ENCODE measurements at regions not wholly inside any gene's neighbourhood (a gene's known extent, or its start where the extent isn't known, plus 50 kb on each side); places are given as distances from the start of the nearest gene placed in this dataset.
A peak's percentile ranks its signal among the peaks of the same experiment; 100 is the strongest.
"Not testable (repeated sequence)": the region's sequence is repeated elsewhere in the genome, so short reads cannot be mapped to it uniquely, and the experiment has no call there.

DNA sequence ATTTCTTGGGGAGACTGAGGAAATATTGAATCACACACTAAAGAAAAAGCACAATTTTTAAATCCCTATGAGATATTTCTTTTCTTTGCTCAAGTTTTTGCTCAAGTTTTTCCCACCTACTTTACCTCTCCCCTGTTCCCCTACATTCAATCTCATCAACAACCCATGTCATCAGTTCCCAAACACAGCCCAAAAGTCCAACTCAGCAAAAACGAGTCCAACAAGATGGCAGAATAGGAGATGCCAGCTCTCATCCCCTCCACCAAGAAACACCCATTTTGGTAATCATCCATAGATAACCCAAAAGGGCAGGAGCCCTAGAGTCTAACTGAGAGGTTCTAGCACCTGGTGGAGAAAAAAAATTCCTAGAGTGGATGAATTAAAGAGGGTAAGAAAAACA is 152.5 kb upstream of the GHITM start:
- DNase-seq (ENCODE audit: low read depth): no peak

DNA sequence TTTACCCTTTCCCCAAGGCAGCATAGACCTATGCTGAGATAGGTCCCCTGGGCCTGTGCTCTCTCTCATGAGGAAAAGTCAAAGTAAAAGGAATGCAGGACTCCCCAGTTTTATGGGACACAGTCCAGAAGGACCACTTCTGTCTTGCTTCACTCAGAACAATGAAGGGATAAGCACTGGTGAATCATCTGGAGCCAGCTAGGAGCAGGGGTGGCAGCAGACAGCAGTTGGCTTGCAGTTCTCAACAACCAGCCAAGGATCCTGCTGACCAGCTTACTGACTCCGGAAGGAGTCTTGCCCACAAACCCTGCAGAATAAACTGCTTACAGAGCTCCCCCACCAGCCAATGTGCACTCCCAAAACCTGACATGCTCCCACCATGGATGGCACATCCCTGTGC is 152.1 kb upstream of the GHITM start:
- DNase-seq (ENCODE audit: low read depth): no peak

DNA sequence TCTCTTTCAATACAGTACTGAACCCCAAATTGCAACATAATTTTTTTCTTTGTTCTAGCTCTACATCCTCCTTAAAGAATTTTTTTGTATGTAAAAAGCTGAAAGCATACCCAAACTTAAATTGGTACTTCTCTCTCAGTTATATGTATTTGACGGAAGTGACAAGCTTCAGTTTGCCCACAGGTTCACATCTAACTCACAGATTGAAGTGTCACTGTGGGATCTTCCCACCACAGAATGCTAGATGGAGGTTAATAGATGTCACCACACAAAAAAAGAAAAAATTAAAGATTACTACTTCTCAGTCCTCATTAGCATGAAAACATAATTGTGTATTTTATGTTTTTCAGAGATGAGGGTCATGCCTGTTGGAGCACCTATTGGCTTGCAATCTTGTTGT is 150.9 kb upstream of the GHITM start:
- no peak for DNase-seq (ENCODE audit: low read depth)

DNA sequence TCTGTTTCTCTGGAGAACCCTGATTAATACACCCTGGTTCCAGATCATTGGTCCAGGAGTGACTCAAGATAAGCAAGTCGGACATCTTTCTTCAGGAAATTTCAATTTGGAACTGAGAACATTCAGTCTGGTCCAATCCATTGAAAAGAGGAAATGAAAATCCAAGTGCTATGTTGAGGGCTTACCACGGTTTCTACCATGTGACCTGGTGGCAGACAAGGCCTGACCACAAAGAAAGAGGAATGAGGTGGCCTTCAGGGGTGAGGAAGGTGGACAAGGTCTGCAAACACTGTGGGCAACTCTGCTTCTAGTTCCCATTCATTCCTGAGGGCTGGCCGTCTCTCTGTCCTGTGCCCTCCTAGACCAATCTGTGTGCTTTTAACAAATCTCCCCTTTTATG is 149.2 kb upstream of the GHITM start:
- DNase-seq (ENCODE audit: low read depth): no peak

DNA sequence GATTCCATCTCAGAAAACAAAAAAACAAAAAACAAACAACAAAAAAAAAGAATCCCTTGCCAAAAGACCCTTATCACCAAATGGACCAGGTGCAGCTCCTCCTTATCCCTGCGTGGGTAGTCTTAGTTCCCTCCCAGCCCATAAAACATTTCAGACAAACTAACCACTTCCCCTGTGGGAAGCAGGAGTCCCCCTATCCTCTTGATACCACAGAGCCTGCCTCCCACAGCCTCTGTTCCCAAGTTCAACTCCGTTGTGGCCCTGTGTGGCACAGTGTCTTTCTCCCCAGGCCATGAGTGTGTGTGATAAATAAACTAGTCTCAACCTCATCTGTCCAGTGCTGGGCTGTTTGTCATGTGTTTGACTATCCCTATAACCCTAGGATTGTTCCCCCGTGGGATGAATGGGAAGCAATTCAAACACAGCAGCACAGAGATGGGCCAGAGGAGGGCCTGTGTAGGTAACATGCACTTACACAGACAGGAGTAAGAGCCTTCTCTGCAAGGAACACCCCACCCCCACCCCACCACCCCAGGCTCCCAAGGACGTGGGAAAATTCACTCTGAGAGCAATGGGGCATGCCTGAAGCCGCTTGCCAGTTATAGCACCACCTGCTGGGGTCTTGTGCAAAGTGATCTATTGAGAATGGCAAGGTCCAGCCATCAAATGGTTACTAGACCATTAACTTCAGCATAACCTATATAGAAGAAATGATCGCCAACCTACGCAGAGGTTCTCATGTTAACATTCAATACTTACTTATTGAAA is 147.1 kb upstream of the GHITM start:
- DNase-seq (ENCODE audit: low read depth): no peak

DNA sequence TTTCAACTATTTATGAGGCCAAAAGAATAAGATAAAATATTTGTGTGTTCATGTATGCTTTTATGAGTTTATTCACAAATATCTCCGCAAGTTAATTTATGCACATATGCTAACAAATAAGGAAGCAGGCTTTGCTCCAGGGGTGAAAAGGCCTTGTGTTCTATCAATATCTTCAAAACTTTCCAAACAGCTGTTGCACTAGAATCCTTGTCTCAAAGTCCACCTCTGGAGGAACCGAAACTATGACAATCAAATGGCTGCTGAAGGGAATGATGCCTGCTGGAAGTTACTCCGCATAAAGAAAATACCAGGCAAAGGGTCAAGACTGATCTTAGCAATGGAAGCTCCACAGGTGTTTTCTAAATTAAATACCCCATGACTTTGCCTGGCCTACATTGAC is 145.0 kb upstream of the GHITM start:
- no peak for DNase-seq (ENCODE audit: low read depth)

DNA sequence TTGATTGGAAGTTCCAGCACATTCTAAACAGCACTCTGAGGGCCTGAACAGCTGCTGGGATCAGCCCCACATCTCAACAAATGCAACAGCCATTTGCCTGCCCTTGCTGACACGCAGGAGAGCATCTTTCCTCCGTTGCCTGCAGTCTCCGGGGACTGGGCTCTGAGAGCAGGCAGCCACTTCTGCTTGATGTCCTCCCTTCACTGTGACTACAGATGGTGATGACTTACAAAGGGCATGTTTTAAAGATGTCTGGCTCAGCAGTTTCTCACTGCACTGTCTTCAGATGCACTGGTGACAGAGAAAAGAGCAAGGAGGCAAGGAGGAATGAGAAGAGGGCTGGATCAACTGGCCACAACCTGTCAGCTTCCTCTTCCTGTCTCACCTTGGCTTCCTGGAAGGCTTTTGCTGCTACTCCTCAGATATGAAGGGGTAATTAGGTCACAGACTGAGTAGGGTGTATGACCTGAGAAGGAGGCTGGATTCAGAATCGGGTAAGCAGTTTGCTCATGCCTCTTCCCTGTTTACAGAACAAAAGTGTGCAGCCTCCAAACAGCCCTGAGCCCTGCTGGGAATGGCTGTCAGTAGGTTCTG is 143.5 kb upstream of the GHITM start:
- DNase-seq (ENCODE audit: low read depth): no peak

DNA sequence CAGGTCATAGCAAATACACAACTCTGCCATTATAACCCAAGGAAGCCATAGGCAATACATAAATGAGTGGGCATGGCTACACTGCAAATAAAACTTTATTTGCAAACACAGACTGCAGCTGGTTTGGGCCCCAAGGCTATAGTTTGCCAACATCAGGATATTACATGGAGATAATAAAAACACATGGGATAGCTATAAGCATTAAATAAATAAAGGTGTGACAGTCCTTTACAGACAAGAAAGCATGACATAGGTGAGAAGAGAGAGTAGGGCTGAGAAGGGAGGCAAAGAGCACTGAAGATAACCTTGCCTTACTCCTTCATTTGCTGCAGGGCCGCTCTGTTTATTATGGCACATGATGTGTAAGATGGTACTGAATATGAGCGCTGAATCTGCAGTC is 135.1 kb upstream of the GHITM start:
- no peak for DNase-seq (ENCODE audit: low read depth)

DNA sequence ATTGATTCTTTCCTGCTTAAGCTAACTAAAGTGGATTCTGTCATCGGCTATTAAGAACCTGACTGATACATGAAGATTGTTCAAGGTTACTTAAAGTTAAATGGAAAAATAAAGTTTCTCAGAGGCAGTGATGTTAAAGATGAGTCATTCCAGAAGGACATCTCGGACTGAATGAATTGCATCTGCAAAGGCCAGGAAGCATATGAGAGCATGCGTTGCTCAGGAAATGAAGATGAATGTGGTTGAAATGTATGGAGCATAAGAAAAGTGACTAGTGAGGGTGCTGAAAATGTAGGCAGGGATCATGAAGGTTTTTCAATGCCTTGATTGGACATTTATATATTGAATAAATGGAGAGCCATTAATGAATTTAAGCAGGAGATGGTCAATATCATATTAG is 133.9 kb upstream of the GHITM start:
- DNase-seq (ENCODE audit: low read depth): no peak

DNA sequence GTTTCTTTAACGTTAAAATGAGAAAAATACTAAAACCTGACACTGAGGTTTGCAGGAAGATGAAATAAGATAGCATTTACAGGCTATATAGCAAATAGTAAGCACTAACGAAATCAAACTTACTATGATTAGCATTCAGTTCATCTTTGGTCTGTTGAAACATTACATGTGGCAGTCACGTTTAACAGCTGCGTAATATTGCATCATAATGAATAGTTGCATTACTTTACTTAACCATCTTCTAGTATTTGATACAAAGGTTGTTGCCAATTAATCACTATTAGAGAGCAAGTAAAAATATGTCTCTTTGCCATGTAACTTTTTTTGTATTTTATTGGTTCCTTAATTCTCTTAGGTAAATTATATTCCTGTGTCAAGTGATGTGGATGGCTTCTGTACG is 131.8 kb upstream of the GHITM start:
- no peak for DNase-seq (ENCODE audit: low read depth)

DNA sequence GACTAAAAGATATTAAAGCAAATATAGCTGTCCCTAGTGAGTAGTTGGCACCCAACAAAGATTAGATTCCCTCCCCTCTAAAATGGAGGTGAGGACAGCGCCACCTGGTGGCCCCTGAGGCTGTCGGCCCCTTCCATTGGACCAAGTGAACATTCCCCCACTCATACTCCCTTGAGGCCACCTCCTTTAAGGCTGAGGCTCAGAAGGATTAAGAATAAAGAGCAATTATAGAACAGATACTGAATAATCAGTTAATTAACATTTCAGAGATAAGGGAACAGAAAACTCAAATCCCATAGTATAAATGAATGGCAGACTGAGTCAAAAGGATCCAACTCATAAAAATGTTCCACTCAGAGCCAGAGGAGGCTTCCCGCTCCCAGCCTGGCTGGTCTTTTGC is 130.4 kb upstream of the GHITM start:
- no peak for DNase-seq (ENCODE audit: low read depth)

DNA sequence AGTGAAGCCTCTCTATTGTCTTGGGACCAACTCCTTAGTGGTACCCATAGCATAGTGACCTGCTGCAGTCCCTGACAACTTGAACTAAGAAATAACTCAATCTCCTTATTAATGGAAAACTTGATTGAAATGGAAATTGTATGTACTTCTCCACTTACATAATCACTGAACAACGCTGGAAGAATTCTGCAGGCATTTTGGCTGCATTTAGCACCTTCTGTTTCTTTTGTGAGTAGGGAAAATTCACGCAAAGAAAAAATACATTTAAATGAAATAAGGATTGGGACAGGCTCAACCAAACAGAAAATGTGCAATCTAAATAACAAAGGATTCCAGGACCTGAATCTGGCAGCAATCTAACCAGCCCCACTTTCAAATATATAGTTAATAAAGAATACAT is 126.9 kb upstream of the GHITM start:
- no peak for DNase-seq (ENCODE audit: low read depth)

DNA sequence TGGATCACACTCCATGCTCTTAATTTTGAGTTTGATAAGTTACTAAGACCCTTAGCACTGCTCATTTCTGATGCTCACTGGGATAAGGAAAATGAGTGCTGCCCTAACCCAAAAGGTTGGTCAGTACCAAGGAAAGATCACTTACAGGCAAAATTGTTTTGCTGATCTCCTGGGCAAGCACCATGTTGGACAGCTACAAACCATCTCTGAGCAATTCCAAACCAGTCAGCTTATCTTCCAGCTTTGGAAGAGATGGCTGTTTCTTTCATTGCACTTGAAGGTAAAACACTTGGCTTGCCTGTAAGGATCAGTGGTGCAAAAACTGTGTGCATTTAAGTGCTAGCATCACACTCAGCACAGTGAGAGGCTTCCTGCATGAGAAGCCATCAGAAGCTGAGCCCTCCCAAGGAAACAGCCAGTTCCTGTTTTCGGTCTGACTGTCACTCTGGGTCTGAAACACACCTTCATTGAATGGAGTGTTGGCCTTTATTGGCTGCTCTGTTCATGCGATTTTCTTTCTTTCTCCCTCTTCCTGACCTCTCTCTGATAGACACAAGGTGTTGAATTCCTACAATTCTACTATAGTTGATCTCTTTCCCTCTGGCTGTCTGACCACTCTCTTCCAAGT is 126.4 kb upstream of the GHITM start:
- DNase-seq (ENCODE audit: low read depth): no peak

DNA sequence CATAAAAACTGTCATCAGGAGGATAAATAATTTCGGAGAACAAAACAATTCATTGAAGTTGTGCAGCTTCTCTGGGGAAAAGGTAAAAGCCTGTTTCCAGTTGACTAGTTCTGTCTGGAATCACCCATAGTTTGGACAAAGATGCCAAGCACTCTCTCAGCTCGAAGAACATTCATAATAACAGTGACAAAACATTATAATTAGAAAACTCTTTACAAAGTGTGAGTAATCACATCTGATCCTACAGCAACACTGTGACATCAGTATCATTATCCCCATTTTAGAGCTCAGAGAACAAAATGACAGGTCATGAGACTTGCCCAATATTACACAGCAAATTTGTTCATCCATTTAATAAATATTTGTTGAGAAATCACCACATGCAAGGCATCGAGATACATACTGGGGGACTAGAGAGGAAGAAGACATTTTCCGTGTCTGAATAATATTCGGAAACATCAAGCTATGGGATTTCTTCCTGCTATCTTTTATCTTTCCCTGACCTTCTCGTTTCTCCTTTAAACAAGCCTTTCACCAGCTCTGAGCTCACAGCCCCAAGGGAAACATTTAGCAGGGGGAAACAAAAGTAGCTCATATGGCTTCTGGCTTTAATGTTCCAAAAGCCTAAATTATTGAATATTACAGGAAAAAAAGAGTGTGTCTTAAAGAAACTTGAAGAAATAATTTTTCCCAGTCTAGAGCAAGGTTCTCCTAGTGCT is 123.3 kb upstream of the GHITM start:
- no peak for DNase-seq (ENCODE audit: low read depth)

DNA sequence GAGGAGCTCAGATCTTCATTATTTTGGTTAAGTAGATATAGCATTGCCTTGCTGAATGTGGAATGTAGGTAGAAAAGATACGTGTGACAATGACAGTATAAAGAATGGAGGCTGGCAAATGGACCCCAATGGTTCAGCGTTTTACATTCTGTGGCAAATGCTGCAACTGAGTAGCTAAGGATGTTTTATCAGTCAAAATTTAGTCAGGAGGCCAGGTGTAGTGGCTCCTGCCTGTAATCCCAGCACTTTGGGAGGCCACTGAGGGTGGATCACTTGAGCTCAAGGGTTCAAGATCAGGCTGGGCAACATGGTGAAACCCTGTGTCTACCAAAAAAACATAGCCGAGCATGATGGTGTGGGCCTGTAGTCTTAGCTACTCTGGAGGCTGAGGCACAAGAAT is 120.5 kb upstream of the GHITM start:
- no peak for DNase-seq (ENCODE audit: low read depth)

DNA sequence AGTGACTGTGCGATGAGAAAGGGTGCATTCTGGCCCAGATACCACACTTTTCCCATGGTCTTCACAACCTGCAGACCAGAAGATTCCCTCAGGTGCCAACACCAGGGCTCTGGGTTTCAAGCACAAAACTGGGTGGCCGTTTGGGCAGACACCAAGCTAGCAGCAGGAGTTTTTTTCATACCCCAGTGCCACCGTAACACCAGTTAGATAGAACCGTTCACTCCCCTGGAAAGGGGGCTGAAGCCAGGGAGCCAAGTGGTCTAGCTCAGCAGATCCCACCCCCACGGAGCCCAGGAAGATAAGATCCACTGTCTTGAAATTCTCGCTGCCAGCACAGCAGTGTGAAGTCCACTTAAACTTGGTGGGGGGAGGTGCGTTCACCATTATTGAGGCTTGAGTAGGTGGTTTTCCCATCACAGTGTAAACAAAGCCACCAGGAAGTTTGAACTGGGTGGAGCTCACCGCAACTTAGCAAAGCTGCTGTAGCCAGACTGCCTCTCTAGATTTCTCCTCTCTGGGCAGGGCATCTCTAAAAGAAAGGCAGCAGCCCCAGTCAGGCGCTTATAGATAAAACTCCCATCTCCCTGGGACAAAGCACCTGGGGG is 119.4 kb upstream of the GHITM start:
- not testable (repeated sequence) for DNase-seq (ENCODE audit: low read depth)

DNA sequence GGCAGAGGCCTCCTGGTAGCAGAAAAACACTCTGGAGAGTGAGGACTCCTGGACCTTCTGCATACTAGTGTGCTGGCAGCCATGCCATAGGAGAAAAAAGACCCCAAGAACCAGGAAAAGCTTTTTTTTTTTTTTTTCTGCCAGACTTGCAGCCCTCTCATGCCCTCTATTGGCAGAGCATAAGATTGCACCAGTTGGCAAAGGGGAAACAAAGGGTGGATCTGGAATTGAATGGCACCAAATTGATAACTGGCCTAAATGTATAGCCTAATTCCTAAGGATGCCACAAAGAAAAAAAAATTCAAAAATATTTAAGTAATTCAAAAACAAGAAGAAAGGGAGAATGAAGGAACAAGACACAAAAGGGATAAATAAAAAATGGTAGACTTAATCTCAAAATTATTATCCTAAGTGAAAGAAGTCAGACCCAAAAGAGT is 112.5 kb upstream of the GHITM start:
- peak; percentile 1 for DNase-seq (ENCODE audit: low read depth)

DNA sequence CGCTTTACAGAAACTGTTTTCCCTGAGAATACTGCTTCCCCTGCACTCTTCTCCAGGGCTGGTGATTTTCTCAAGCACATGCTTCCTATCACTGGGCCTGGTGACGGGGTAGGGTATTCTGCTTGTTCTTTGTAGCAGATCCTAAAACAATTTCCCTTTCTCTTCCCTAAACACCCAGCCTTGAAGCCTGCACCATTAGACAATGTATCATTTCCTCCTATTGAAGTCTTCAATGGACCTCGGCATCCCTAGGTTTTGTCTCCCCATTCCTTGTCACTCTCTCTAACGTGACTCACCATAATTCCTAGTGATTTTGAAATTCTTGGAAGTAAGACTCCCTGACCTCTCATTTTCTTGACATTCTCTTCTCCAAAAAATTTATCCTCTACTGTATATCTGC is 109.5 kb upstream of the GHITM start:
- DNase-seq (ENCODE audit: low read depth): no peak

DNA sequence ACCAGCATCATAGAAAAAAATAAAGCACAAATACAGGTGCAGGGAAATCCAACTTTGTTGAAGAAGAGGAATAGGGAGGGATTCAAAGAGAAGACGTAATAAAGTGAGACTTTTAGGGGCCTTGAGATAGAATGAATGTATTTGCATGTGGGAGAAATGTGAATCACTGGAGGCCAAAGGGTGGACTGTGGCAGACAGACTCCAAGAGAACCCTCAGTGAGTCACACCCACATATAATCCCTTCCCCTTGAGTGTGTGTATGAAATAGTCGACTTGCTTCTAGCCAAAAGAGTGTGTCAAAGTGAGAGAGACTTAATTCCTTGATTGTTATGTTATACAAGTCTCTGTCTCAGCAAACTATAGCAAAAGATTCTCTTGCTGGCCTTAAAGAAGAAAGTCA is 101.3 kb upstream of the GHITM start:
- DNase-seq (ENCODE audit: low read depth): no peak

DNA sequence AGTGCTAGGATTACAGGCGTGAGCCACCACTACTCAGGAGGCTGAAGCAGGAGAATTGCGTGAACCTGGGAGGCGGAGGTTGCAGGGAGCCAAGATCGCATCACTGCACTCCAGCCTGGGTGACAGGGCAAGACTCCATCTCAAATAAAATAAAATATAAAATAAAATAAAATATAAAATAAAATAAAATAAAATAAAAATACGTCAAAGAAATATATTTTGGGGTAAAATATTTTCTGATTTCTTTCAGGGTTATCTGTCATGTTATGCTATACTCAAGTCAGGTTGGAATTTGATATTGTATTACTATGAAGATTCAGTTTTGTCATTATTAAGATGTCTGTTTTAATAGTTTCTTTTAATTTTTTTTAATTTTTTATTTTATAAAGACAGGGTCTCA is 99.4 kb upstream of the GHITM start:
- no peak for DNase-seq (ENCODE audit: low read depth)

DNA sequence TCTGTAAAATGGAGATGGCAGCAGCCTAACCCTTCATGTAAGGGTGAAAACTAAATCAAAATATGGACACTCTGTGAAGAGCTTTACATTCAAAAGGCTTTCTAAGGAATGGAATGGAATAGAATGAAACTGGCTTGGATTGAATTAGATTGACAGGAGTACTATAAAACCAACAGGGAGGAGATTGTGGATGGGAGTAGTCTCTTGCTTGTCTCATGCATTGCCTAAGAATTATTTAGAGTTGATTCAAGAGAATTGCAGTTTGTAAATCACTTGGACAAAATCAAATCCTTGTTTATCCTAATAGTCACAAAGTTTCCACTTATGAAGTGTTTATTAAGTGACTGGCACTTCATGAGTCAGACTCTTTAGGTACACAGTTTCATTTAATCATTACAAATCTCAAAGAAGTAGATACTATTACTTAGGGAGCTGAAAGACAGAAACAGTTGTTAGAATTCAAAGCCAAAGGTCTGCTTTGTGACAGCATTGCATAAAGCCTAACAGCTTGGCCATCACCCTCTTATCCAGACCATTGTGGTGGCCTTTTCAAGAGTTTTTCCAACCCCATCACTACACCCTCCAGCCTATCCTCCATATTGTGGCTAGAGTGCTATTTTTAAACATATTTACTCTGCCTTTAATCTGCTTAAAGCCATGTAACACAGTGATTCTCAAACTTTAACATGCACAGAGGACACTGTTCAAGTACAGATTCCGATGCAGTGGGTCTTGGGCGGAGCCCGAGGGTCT is 91.9 kb upstream of the GHITM start:
- no peak for DNase-seq (ENCODE audit: low read depth)

DNA sequence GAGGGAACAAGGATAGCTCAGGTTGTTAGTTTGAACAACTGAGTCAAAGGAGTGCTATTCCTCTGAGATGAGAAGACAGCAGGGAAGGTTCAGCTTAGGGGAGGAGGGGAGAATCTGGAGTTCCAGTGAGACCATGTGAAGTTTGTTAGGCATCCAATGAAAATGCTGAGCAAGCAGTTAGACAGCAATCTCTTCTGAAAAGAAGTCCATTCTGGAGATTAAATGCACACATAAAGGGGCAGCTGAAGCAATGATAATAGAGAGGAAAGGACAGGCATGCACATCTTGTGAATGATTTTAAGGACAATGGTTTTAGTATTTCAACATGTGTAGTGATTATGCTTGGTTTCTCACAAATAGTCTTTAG is 89.7 kb upstream of the GHITM start:
- DNase-seq (ENCODE audit: low read depth): no peak
